ENCODE measurements at regions not wholly inside any gene's neighbourhood (a gene's known extent, or its start where the extent isn't known, plus 50 kb on each side); places are given as distances from the start of the nearest gene placed in this dataset.

DNA sequence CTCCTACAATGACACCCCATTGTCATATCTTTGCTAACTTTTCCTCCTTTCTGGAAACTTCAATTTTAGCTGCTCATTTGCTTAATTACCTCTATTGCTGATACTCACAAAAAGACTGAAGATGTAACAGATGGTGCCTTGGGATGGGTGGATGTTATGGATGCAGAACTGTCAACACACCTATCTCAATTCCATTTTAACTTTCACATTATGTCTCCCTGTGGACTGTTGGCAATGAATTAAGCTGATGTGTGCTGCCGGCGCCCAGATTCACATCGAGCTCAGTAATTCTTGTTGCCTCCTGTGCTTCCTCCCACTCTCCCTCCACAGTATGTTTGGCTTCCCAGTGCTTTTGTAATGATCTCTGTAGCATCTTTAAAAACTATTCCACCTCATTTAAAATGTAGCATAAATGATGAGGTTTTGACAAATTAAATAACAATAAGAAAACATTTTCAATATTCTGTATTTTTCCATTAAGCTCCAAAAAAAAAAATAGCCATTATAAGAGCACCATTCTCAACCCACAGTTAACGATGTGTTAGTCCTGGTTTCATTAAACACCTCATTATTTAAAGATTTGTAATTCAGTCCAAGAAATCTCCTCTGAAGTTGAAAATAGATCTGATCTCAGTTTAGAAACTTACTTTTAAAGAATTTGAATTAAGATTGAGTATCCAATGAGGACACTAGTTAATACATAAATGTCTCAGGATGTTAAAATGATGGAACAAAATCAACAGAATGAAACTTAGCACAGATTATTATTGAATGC, 99.9 kb upstream of the FAM216B start:
- Histone ChIP-seq H3F3A (ENCODE audit: low read length, unreplicated experiment) (no peaks in the 10 kb centered on the region), H3K4me3 (ENCODE audit: low read length) (no peak overlapping the region), H3K4me2 (ENCODE audit: low read length) (no peak overlapping the region), H3K9me3 (ENCODE audit: low read length) (no peaks in the 10 kb centered on the region), H3K36me3 (ENCODE audit: low read depth, low read length) (no peaks in the 10 kb centered on the region), H3K79me2 (ENCODE audit: low read length) (no peaks in the 10 kb centered on the region), H3K27me3 (ENCODE audit: low read length) (no peaks in the 10 kb centered on the region), H4K20me1 (ENCODE audit: low read length) (no peaks in the 10 kb centered on the region), H3K27ac (ENCODE audit: low read length) (no peak overlapping the region), H3K4me1 (ENCODE audit: insufficient read depth, low read length) (no peaks in the 10 kb centered on the region), H2AFZ (ENCODE audit: low read length) (no peak overlapping the region), H3K9me2 (replicated peaks; ENCODE audit: low read length) (no peaks in the 10 kb centered on the region), H3K9ac (ENCODE audit: low read length) (no peak overlapping the region)
- no peak for ATAC-seq
- BruUV-seq (replicated peaks) = no TSS peak
- CTCF ChIA-PET = interaction anchor here (0.6 kb wide), 1 partner anchor 1119 kb away, joined by 3 read pairs; no protein-coding TSS in a partner anchor
- DNase-seq = no peak
- intact Hi-C loops (cut with micrococcal nuclease) = no loop called here
- POLR2A ChIA-PET (ENCODE audit: unreplicated experiment) = no interaction called here
- TF ChIP-seq, protein P1, sequence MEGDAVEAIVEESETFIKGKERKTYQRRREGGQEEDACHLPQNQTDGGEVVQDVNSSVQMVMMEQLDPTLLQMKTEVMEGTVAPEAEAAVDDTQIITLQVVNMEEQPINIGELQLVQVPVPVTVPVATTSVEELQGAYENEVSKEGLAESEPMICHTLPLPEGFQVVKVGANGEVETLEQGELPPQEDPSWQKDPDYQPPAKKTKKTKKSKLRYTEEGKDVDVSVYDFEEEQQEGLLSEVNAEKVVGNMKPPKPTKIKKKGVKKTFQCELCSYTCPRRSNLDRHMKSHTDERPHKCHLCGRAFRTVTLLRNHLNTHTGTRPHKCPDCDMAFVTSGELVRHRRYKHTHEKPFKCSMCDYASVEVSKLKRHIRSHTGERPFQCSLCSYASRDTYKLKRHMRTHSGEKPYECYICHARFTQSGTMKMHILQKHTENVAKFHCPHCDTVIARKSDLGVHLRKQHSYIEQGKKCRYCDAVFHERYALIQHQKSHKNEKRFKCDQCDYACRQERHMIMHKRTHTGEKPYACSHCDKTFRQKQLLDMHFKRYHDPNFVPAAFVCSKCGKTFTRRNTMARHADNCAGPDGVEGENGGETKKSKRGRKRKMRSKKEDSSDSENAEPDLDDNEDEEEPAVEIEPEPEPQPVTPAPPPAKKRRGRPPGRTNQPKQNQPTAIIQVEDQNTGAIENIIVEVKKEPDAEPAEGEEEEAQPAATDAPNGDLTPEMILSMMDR (conservative IDR thresholded peaks at IDR 0.05; ENCODE audit: low read depth, low read length) = no peak
- TF ChIP-seq EZH2 (IDR thresholded peaks at IDR 0.05; ENCODE audit: low read length, unreplicated experiment) = no peak
- TF ChIP-seq EZH2phosphoT487 (IDR thresholded peaks at IDR 0.05; ENCODE audit: borderline replicate concordance, low read length) = no peak

DNA sequence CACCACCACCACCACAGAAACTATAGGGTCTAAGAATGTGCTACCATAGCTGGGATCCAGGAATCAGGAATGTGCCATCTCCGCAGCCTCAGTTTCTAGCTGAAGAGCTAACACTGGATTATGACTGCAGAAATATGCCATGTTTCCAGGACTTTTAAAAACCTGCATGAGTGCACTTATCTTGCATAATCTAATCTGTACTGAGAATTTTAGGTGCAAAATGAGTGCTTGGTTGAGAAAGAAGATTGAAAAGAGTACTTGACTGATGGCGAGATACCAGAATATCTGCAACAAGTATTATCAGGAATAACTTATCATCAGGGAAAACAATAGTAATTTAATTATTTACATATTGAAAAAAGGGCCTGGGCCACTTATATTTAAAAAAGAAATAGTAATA, 97.2 kb upstream of the FAM216B start:
- CTCF ChIA-PET = no interaction called here

DNA sequence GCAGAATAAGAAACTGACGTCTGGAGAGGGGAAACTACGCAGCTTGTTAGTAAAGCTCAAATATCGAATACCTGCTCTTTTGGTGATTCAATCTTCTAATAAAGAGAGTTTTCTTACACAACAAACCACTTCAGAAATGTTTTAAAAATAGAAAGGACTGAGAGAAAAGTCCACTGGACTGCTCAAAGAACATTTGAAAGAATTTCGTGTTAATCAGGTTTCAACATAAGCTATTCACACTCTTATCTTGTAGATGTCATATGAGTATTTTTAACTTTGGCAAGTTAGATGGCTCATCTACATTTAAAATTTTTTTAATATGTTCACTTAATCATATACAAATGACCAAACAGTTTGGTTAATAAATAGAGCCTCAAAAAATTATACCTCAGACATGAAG, 95.6 kb upstream of the FAM216B start:
- POLR2A ChIA-PET (ENCODE audit: unreplicated experiment) = no interaction called here
- CTCF ChIA-PET = no interaction called here
- no TSS peak for BruUV-seq (replicated peaks)
- Histone ChIP-seq H3F3A (ENCODE audit: low read length, unreplicated experiment) (no peaks in the 10 kb centered on the region), H4K20me1 (ENCODE audit: low read length) (no peaks in the 10 kb centered on the region), H3K79me2 (ENCODE audit: low read length) (no peaks in the 10 kb centered on the region), H3K27me3 (ENCODE audit: low read length) (no peaks in the 10 kb centered on the region), H3K4me3 (ENCODE audit: low read length) (no peak overlapping the region), H3K9me3 (ENCODE audit: low read length) (no peaks in the 10 kb centered on the region), H3K27ac (ENCODE audit: low read length) (no peak overlapping the region), H3K4me1 (ENCODE audit: insufficient read depth, low read length) (no peaks in the 10 kb centered on the region), H3K9me2 (replicated peaks; ENCODE audit: low read length) (no peaks in the 10 kb centered on the region), H3K36me3 (ENCODE audit: low read depth, low read length) (no peaks in the 10 kb centered on the region), H3K4me2 (ENCODE audit: low read length) (no peak overlapping the region), H2AFZ (ENCODE audit: low read length) (no peak overlapping the region), H3K9ac (ENCODE audit: low read length) (no peak overlapping the region)
- DNase-seq (no peak), ATAC-seq (no peak)
- TF ChIP-seq EZH2phosphoT487 (IDR thresholded peaks at IDR 0.05; ENCODE audit: borderline replicate concordance, low read length) (no peak), EZH2 (IDR thresholded peaks at IDR 0.05; ENCODE audit: low read length, unreplicated experiment) (no peak)
- TF ChIP-seq, protein P1 (conservative IDR thresholded peaks at IDR 0.05; ENCODE audit: low read depth, low read length) = no peak
- intact Hi-C loops (cut with micrococcal nuclease) = no loop called here

More for the DNA sequence above, 97.2 kb upstream of the FAM216B start:
- no peak overlapping the region for H3K9ac ChIP-seq (ENCODE audit: low read length)
- H3K79me2 ChIP-seq (ENCODE audit: low read length) = no peaks in the 10 kb centered on the region
- DNase-seq (no peak), ATAC-seq (no peak)
- no peak overlapping the region for H2AFZ ChIP-seq (ENCODE audit: low read length)
- POLR2A ChIA-PET (ENCODE audit: unreplicated experiment) = no interaction called here
- no peaks in the 10 kb centered on the region for H3F3A ChIP-seq (ENCODE audit: low read length, unreplicated experiment)
- no TSS peak for BruUV-seq (replicated peaks)
- H4K20me1 ChIP-seq (ENCODE audit: low read length) = no peaks in the 10 kb centered on the region
- H3K9me3 ChIP-seq (ENCODE audit: low read length) = no peaks in the 10 kb centered on the region
- no peak overlapping the region for H3K4me2 ChIP-seq (ENCODE audit: low read length)
- intact Hi-C loops (cut with micrococcal nuclease) = no loop called here
- no peak overlapping the region for H3K4me3 ChIP-seq (ENCODE audit: low read length)
- H3K4me1 ChIP-seq (ENCODE audit: insufficient read depth, low read length) = no peaks in the 10 kb centered on the region
- TF ChIP-seq, protein P1 (conservative IDR thresholded peaks at IDR 0.05; ENCODE audit: low read depth, low read length) = no peak
- TF ChIP-seq EZH2phosphoT487 (IDR thresholded peaks at IDR 0.05; ENCODE audit: borderline replicate concordance, low read length) (no peak), EZH2 (IDR thresholded peaks at IDR 0.05; ENCODE audit: low read length, unreplicated experiment) (no peak)
- H3K27me3 ChIP-seq (ENCODE audit: low read length) = no peaks in the 10 kb centered on the region
- no peaks in the 10 kb centered on the region for H3K9me2 ChIP-seq (replicated peaks; ENCODE audit: low read length)
- H3K27ac ChIP-seq (ENCODE audit: low read length) = no peak overlapping the region
- no peaks in the 10 kb centered on the region for H3K36me3 ChIP-seq (ENCODE audit: low read depth, low read length)

All from PC-3 (cell line).